ENCODE measurements at regions not wholly inside any gene's neighbourhood (a gene's known extent, or its start where the extent isn't known, plus 50 kb on each side); places are given as distances from the start of the nearest gene placed in this dataset.

DNA sequence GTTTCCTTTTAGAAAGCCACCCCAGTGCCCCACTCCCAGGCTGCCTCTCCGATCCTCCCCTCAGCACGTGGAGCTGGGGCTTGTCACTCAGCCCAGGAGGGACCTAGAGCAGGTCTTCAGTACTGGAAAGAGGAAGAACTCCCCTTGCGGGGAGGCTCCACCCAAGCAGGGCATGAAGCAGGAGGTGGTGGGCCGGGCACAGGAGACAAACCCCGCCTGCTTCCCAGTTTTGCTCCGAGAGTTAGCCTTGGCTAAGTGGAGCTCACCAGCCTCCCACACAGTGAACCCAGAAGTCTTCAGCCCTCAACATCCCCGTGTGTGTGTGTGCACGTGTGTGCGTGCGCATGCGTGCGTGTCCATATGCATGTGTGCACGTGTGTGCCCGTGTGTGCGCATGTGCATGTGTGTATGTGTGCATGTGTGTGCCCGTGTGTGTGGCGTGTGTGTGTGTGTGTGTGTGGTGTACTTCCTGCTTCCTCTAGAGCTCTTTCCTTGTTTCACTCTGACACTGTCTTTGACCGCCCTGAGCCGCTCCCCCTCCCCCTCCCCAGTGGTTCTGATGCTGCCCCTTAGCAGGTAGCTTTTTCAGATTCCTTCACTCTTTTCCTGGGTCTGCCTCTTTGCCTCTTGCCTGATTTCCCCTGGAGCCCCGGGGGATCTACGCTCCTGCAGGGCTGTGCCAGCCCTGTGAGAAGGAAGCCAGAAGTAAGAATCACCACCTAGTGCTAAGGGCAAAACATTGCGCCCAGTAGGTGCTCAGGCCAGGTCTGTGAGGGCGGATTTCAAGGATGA, 239.8 kb downstream of the CDC5L start:
- no peak for DNase-seq
- H3K27me3 ChIP-seq (ENCODE audit: control insufficient read depth, insufficient read depth, low read length): no peaks in the 10 kb centered on the region
- H3K27ac ChIP-seq (ENCODE audit: low read depth in 2 of 2, low read length in 2 of 2): no peak overlapping the region
- peaks cover 0 to 5% (median 0%) of the 10 kb centered on the region in 3 donors for H3K4me1 ChIP-seq (ENCODE audit: control insufficient read depth in 2 of 3, insufficient read depth in 2 of 3, low read depth in 1 of 3, low read length in 3 of 3)
- no peak overlapping the region for H3K9ac ChIP-seq (ENCODE audit: low read length in 3 of 3)
- TF ChIP-seq, protein P1, sequence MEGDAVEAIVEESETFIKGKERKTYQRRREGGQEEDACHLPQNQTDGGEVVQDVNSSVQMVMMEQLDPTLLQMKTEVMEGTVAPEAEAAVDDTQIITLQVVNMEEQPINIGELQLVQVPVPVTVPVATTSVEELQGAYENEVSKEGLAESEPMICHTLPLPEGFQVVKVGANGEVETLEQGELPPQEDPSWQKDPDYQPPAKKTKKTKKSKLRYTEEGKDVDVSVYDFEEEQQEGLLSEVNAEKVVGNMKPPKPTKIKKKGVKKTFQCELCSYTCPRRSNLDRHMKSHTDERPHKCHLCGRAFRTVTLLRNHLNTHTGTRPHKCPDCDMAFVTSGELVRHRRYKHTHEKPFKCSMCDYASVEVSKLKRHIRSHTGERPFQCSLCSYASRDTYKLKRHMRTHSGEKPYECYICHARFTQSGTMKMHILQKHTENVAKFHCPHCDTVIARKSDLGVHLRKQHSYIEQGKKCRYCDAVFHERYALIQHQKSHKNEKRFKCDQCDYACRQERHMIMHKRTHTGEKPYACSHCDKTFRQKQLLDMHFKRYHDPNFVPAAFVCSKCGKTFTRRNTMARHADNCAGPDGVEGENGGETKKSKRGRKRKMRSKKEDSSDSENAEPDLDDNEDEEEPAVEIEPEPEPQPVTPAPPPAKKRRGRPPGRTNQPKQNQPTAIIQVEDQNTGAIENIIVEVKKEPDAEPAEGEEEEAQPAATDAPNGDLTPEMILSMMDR (IDR thresholded peaks at IDR 0.05; ENCODE audit: borderline replicate concordance, extremely low read depth, insufficient read depth): no peak
- no peaks in the 10 kb centered on the region for H3K9me3 ChIP-seq (ENCODE audit: control insufficient read depth in 2 of 3, insufficient read depth in 1 of 3, low read length in 3 of 3)
- H3K4me3 ChIP-seq (ENCODE audit: low read length in 3 of 3): no peak overlapping the region
- intact Hi-C loops (cut with DNase I): no loop called here
- H3K36me3 ChIP-seq (ENCODE audit: control insufficient read depth in 2 of 3, insufficient read depth in 3 of 3, low read length in 3 of 3): no peaks in the 10 kb centered on the region
- no peak for FAIRE-seq

DNA sequence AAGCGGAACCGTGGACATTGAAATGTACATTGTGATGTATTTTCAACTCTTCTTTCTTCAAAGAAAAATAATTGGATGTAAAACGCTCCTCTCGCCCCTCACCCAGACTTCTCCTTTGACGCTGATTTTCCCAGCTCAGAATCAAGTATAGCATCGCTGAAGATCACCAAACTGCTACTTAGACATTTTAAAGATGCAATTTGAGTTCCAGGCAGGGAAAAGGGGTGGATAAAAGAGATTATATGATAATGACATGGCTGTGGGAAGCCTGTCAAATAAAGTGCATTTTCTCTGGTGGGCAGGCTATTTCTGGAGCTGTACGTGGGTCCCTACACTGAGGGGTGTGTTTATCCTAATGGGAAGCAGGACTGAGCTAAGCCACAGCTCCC, 240.4 kb downstream of the CDC5L start:
- DNase-seq (no peak), FAIRE-seq (no peak)
- H3K27me3 ChIP-seq (ENCODE audit: control insufficient read depth, insufficient read depth, low read length): no peaks in the 10 kb centered on the region
- peaks cover 0 to 5% (median 0%) of the 10 kb centered on the region in 3 donors for H3K4me1 ChIP-seq (ENCODE audit: control insufficient read depth in 2 of 3, insufficient read depth in 2 of 3, low read depth in 1 of 3, low read length in 3 of 3)
- H3K4me3 ChIP-seq (ENCODE audit: low read length in 3 of 3): no peak overlapping the region
- no peaks in the 10 kb centered on the region for H3K9me3 ChIP-seq (ENCODE audit: control insufficient read depth in 2 of 3, insufficient read depth in 1 of 3, low read length in 3 of 3)
- intact Hi-C loops (cut with DNase I): no loop called here
- H3K27ac ChIP-seq (ENCODE audit: low read depth in 2 of 2, low read length in 2 of 2): no peak overlapping the region
- TF ChIP-seq, protein P1 (IDR thresholded peaks at IDR 0.05; ENCODE audit: borderline replicate concordance, extremely low read depth, insufficient read depth): no peak
- no peaks in the 10 kb centered on the region for H3K36me3 ChIP-seq (ENCODE audit: control insufficient read depth in 2 of 3, insufficient read depth in 3 of 3, low read length in 3 of 3)
- no peak overlapping the region for H3K9ac ChIP-seq (ENCODE audit: low read length in 3 of 3)

DNA sequence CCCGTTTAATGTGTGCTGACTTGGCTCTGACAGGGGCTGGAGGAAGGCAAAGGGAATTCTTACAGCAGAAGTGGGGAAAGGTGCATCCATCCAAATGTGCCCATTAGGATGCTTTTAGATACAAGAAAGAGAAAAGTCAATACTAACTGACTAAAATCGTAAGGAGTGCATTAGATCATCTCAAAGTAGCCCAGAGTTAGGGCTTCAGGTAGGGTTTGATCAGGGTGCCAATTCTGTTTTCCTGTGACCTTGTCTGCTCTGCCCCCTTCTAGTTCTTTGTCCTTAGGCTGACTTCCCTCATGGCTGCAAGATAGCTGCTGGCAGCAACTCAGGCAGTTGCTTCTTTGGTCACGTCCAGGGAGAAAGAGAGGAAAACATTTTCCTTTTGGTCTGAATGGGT, 240.8 kb downstream of the CDC5L start:
- TF ChIP-seq, protein P1 (IDR thresholded peaks at IDR 0.05; ENCODE audit: borderline replicate concordance, extremely low read depth, insufficient read depth): no peak
- Histone ChIP-seq H3K27me3 (ENCODE audit: control insufficient read depth, insufficient read depth, low read length) (no peaks in the 10 kb centered on the region), H3K27ac (ENCODE audit: low read depth in 2 of 2, low read length in 2 of 2) (no peak overlapping the region), H3K9ac (ENCODE audit: low read length in 3 of 3) (no peak overlapping the region), H3K4me3 (ENCODE audit: low read length in 3 of 3) (no peak overlapping the region), H3K9me3 (ENCODE audit: control insufficient read depth in 2 of 3, insufficient read depth in 1 of 3, low read length in 3 of 3) (no peaks in the 10 kb centered on the region), H3K36me3 (ENCODE audit: control insufficient read depth in 2 of 3, insufficient read depth in 3 of 3, low read length in 3 of 3) (no peaks in the 10 kb centered on the region), H3K4me1 (ENCODE audit: control insufficient read depth in 2 of 3, insufficient read depth in 2 of 3, low read depth in 1 of 3, low read length in 3 of 3) (peaks cover 0 to 5% (median 0%) of the 10 kb centered on the region in 3 donors)
- intact Hi-C loops (cut with DNase I): no loop called here
- FAIRE-seq (no peak), DNase-seq (no peak)

Data from kidney (tissue), 13 donors.